ENCODE measurements at regions not wholly inside any gene's neighbourhood (a gene's known extent, or its start where the extent isn't known, plus 50 kb on each side); places are given as distances from the start of the nearest gene placed in this dataset.

- DNase-seq (ENCODE audit: low read depth, low spot score), result peak; percentile 8
- in situ Hi-C loops (cut with HindIII; ENCODE audit: low sequenced_read_pairs), result no loop called here
- TF ChIP-seq, protein P1, sequence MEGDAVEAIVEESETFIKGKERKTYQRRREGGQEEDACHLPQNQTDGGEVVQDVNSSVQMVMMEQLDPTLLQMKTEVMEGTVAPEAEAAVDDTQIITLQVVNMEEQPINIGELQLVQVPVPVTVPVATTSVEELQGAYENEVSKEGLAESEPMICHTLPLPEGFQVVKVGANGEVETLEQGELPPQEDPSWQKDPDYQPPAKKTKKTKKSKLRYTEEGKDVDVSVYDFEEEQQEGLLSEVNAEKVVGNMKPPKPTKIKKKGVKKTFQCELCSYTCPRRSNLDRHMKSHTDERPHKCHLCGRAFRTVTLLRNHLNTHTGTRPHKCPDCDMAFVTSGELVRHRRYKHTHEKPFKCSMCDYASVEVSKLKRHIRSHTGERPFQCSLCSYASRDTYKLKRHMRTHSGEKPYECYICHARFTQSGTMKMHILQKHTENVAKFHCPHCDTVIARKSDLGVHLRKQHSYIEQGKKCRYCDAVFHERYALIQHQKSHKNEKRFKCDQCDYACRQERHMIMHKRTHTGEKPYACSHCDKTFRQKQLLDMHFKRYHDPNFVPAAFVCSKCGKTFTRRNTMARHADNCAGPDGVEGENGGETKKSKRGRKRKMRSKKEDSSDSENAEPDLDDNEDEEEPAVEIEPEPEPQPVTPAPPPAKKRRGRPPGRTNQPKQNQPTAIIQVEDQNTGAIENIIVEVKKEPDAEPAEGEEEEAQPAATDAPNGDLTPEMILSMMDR (IDR thresholded peaks at IDR 0.05; ENCODE audit: low read depth, low read length), result peak; percentile 33
- no peak overlapping the region for H3K4me3 ChIP-seq (ENCODE audit: low read depth, low read length)
Observed at GRCh38 chr2:62410015-62410453, 96.0 kb downstream of the TMEM17 start.

- TF ChIP-seq, protein P1 (IDR thresholded peaks at IDR 0.05; ENCODE audit: low read depth, low read length), result no peak
- H3K4me3 ChIP-seq (ENCODE audit: low read depth, low read length), result no peak overlapping the region
- in situ Hi-C loops (cut with HindIII; ENCODE audit: low sequenced_read_pairs), result no loop called here
- DNase-seq (ENCODE audit: low read depth, low spot score), result peak; percentile 7
Observed at GRCh38 chr2:62409442-62409841, 96.6 kb downstream of the TMEM17 start.

DNA sequence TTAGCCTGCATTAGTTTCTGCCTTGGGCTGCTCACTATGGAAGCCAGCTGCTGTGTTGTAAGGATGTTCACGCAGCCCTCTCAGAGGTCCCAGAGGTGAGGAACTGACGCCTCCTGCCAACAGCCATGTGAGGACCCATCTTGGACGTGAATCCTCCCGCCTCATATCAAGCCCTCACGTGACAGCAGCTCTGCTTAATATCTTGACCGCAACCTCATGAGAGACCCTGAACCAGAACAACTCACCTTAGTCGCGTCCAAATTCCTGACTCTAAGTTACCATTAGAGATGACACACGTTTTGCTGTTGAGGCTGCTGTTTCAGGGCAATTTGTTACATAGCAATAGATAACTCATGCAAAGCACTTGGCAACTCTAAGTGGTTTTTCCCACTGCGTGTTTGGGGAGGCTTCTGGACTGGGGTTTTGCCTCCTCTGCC is 97.7 kb downstream of the TMEM17 start:
- H3K4me3 ChIP-seq (ENCODE audit: low read depth, low read length), result no peak overlapping the region
- in situ Hi-C loops (cut with HindIII; ENCODE audit: low sequenced_read_pairs), result no loop called here
- DNase-seq (ENCODE audit: low read depth, low spot score), result no peak
- TF ChIP-seq, protein P1 (IDR thresholded peaks at IDR 0.05; ENCODE audit: low read depth, low read length), result no peak

GRCh38 chr2:62407838-62408237 is 98.2 kb downstream of the TMEM17 start:
- TF ChIP-seq, protein P1 (IDR thresholded peaks at IDR 0.05; ENCODE audit: low read depth, low read length), result no peak
- H3K4me3 ChIP-seq (ENCODE audit: low read depth, low read length), result no peak overlapping the region
- in situ Hi-C loops (cut with HindIII; ENCODE audit: low sequenced_read_pairs), result no loop called here
- no peak for DNase-seq (ENCODE audit: low read depth, low spot score)

GRCh38 chr2:62407401-62407800 is 98.6 kb downstream of the TMEM17 start:
- in situ Hi-C loops (cut with HindIII; ENCODE audit: low sequenced_read_pairs), result no loop called here
- TF ChIP-seq, protein P1 (IDR thresholded peaks at IDR 0.05; ENCODE audit: low read depth, low read length), result no peak

DNA sequence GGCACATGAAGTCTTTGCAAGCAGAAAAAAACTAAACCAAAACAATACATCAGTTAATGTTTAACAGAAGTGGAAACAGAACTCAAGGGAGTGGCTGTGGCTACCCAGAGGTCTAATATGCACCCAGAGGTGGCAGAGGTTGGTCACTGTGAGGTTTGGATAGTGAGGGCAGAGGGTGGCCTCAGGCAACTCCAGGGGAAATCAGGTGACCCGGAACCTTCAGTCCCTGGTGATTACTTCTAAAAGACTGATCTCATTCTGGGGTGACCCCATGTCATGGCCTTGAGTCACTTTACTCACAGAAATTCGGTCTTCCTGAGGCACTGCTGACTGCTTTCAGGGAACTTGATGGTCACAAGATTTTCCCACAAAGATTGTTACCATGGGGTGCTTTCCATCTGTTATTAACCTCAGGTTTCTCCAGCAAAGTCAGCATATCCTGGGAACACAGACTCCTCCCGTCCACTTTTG is 99.4 kb downstream of the TMEM17 start:
- TF ChIP-seq, protein P1 (IDR thresholded peaks at IDR 0.05; ENCODE audit: low read depth, low read length), result no peak
- no peak for DNase-seq (ENCODE audit: low read depth, low spot score)
- in situ Hi-C loops (cut with HindIII; ENCODE audit: low sequenced_read_pairs), result no loop called here

More at GRCh38 chr2:62407401-62407800, 98.6 kb downstream of the TMEM17 start:
- no peak overlapping the region for H3K4me3 ChIP-seq (ENCODE audit: low read depth, low read length)
- no peak for DNase-seq (ENCODE audit: low read depth, low spot score)

More for the DNA sequence above, 99.4 kb downstream of the TMEM17 start:
- H3K4me3 ChIP-seq (ENCODE audit: low read depth, low read length), result no peak overlapping the region

All from astrocyte of the spinal cord (primary cell).